ENCODE measurements at regions not wholly inside any gene's neighbourhood (a gene's known extent, or its start where the extent isn't known, plus 50 kb on each side); places are given as distances from the start of the nearest gene placed in this dataset.

GRCh38 chr11:112401036-112401769, 140.5 kb upstream of the PLET1 start:
- no peak for DNase-seq

GRCh38 chr11:112403432-112403831, 142.8 kb upstream of the PLET1 start:
- DNase-seq: no peak

DNA sequence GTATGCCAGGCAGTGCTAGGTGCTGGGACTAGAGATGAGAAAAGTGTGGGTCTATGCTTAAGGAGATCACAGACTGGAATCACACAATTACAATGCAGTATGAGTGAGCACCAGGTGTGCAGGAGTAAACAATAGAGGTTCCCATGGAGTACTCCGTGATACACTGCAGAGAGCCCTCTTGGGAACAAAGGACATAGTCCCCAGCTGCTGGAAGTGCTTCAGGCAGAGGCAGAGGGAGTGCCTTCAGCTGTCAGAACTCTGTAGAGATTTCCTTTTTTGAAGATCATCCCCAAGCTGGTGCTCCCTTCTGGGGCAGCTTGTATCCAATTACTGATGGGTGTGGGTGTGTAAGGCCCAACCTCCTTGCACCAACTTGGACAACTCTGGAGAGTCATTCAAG, 143.5 kb upstream of the PLET1 start:
- DNase-seq: no peak

GRCh38 chr11:112408517-112408916, 147.9 kb upstream of the PLET1 start:
- DNase-seq: no peak

- DNase-seq: no peak
Measured at GRCh38 chr11:112410325-112410724, 149.7 kb upstream of the PLET1 start.

DNA sequence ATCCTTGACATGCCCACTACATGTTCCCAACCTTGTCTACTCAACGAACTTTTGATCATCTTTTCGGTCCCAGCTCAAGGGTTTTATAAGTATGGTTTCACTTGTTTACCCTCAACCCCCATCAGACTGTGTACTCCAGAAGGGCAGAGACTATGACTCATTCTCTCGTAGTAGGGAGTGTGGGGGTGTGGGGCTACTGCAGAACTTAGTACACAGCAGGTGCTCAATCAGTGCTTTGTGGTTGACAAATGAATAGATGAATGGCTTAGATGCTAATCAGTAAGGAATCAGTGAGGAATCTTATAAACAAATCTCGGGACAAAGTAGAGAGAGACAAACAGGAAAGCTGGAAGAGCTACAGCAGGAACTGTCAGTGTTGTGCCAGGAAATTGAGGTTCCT, 151.7 kb upstream of the PLET1 start:
- DNase-seq: no peak

DNA sequence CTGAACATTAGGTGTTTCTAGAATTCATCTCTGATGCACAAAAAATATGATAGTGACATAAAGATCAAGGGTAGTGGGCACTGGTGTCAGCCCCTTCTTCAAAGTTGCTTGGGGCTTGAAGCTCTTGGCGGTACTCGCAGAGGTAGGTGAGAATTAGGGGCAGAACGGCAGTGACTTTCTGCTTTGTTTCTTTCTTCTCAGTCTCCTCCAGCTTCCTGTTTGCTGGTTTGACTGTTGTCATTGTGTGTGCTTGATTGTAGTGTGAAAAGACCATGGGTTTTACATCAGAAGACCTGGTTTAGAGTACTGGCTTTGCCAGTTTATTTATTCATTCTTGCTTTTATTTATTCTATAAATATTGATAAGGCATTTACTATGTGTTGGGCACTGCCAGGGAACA, 156.7 kb upstream of the PLET1 start:
- no peak for DNase-seq

DNA sequence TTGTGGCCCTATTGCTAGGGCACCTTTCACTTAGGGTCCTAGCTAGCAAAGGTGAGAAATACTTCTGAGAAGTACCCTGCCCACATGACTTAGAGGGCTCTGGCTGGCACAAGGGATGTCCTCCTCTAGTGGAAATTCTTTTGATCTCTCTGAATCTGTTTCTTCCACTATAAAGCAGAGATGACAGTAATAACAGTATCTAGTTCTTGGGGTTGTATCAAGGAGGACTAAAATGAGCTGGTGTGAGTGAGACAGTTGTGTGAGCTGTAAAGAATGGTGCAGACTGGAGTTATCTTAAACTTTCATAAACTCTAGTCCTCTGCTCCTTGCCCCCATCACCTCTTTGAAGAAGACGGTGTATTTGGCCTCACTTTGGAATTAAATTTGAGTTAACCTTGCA, 157.8 kb upstream of the PLET1 start:
- no peak for DNase-seq

GRCh38 chr11:112421879-112422278, 161.2 kb upstream of the PLET1 start:
- no peak for DNase-seq

- DNase-seq: no peak
Measured at GRCh38 chr11:112425121-112425520, 164.5 kb upstream of the PLET1 start.

- DNase-seq: no peak
Measured at GRCh38 chr11:112437096-112437495, 176.4 kb upstream of the PLET1 start.

DNA sequence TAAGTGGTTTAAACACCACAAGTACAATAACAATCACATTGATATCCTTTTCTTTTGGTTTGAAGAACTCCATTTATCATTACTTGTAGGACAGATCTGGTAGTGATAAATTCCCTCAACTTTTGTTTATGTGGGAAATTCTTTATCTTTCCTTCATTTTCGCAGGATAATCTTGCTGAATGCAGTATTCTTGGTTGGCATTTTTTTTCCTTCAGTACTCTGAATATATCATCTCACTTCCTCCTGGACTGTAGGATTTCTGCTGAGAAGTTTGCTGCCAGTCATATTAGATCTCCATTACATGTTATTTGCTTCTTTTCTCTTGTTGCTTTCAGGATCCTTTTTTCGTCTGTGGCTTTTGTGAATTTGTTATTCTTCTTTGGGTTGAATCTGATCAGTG, 179.0 kb upstream of the PLET1 start:
- DNase-seq: no peak

DNA sequence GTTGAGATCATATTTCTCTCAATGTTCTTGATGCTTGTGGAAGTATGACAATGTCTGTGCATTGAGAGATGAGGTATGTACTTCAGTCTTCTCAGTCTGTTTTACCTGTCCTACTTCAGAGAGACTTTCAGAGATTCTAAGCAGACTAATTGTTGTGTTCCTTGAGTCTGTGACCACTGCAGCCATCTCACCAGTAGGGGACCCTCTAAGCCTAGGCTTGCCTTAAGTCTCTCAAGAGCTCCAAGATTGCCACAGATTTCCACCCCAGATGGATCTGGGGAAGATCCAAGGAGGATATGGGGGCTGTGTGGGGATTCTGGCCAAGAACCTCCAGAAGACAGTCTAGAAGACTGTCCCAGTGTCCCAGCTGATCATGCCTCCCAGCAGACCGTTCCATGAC, 179.9 kb upstream of the PLET1 start:
- DNase-seq: no peak

- no peak for DNase-seq
Measured at GRCh38 chr11:112448168-112448567, 187.5 kb upstream of the PLET1 start.

DNA sequence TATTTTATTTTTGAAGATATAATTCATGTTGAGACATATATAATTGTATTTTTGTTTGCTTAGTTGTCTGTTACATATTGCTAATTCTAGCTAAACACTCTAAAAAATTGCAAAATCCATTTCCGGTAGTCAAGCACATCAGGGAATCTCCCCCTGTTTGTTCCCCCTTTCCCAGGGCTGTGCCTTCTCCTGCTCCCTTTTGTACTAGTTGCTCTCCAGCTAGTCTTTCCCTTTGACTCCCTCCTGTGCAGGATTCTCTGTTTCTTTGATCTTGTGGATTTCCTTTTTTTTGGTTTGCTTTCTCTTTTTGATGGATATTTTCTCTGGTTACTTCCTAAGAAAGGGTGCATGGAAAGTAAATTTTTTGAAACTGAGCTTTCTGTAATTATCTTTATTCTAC, 188.1 kb upstream of the PLET1 start:
- no peak for DNase-seq

DNA sequence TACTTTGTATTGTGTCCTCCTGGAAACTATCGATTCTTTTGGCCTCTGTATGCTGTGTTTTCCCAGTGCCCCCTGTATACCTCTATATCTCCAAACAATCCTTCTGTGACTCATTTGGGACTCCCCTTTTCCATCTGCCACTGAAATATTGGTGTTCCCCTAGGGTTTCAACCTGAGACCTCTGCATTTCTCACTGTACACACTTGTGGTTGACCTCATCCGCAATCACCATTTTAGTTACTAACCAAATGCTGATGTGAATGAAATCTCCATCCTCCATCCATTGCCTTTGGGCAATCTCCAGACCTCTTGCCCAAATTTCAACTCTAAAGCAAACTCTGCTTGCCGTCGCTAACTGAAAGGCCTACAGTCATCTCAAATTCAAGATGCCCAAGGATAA, 190.6 kb upstream of the PLET1 start:
- no peak for DNase-seq

GRCh38 chr11:112453601-112454577, 193.2 kb upstream of the PLET1 start:
- DNase-seq: peak; percentile 24

DNA sequence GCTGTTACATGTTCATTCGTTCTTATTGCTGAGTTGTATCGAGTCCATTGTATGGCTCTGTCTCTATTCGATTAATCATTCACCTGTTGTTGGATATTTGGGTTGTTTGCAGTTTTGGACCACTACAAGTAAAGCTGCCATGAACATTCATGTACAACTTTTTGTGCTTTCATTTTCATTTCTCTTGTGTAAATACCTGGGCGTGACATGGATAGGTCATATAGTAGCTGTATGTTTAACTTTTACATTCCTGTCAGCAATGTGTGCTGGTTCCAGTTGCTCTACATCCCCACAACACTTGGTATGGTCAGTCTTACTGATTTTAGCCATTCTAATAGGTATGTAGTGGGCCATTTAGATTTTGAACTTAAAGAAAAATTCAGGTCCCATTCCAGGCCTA, 194.2 kb upstream of the PLET1 start:
- DNase-seq: no peak

DNA sequence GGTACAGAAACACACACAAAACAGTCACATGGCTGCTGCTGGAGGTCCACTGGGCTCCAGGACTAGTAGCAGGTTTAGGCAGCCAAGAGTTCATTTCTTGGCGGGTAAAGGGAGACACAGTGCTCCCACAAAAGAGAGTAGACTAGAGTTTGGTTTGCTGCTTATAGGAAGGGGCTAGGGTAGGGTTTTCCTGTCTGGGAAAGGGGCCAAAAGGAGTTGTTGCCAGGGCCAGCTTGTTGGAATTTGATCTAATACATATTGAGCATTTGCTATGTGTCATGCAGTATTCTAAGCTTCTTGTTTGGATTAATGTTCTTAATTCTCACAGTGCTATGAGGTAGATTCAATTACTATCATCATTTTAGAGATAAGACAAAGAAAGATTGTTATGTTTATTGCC, 195.1 kb upstream of the PLET1 start:
- DNase-seq: no peak

DNA sequence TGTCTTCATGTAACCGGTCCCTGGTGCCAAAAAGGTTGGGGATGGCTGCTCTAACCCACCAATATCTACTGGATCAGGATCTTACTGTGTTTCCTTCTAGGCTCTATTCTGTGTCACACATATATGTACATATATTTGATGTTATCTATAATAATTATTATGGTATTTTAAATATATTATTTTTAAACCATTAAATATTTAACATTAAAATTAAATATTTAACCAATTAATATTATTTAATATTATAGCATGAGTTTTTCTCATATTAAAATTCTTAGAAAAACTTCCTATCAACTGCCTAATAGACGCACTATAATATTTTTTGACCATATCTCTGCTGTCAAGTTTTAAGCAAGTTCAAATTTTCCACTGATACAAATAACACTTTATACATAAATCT, 196.9 kb upstream of the PLET1 start:
- no peak for DNase-seq

DNA sequence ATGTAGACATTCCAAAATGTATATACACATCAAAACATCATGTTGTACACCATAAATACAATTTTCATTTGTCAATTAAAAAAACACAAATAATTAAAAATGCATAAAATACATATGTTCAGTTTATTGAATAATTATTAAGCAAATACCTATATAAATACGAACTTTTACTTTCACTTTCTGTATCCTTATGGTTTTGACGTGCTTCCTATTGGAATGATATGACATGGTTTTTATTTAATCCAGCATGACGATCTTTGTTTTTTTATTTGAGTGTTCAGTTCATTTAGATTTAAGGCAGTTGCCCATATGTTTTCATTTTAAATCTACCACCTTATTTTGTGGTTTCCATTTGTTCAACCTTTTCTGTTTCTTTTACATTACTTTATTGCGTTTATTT, 198.3 kb upstream of the PLET1 start:
- no peak for DNase-seq

DNA sequence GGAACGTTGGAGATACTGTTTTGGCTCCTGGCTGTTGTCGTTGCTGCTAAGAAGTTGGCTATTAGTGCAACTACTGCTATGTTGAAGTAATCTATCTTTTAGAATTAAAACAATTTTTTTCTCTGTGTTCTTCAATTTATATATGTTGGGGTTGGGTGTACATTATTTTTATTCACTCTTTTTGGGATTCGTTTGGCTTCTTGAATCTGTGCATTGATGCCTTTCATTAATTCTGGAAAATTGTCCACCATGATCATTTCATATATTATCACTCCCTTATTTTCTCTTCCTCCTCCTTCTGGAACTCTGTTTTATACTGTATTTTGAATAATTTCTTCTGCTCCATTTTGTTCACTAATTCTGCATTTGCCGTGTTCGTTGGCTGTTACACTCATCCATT, 199.5 kb upstream of the PLET1 start:
- DNase-seq: no peak

- DNase-seq: no peak
Measured at GRCh38 chr11:112464949-112465348, 204.3 kb upstream of the PLET1 start.

DNA sequence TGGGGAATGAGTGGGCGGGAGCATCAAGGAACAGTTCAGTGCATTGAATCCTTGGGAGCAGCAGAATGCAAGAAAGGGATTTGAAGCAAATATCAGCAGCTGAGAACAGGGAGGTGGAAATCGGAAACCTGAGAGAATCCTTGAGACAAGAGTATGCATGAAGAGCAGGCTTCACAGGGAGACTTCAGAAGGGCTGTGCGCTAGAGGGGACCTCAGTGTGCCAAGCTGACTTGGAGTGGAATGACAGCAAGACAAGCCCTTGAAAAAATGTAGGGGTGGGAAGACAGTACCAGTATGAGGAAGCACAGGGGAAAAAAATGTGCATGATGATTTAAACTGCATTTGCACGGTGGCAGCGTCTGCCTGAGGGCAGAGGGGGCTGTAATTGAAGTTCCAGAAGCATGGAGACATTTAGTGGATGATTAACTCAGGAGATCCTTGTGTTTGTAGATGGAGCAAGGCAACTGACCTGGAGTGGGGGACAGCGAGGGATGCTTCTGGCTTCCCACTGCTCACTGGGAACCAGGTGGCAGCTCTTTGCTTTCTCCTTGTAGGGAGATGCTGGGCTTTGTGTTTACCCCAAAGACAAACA, 204.9 kb upstream of the PLET1 start:
- no peak for DNase-seq
